Fibroblast of the aortic adventitia (primary cell): ENCODE measurements at regions not wholly inside any gene's neighbourhood (a gene's known extent, or its start where the extent isn't known, plus 50 kb on each side); places are given as distances from the start of the nearest gene placed in this dataset.

Source experiments
- DNase-seq: peaks from one replicate; pipeline ENCODE4 v3.0.0-alpha.2; 2010; ENCODE audit warnings: low read depth
- H3K4me3 ChIP-seq: 2 replicates; pipeline ENCODE4 v1.5.1; 2011; ENCODE audit warnings: low read depth, mild to moderate bottlenecking, control low read depth, low read length, moderate library complexity
- TF ChIP-seq, protein P1 (sequence below): IDR thresholded peaks from 2 replicates; pipeline ENCODE4 v1.5.1; 2011; ENCODE audit warnings: mild to moderate bottlenecking, low read length, control low read depth, inconsistent platforms; ENCODE audit not compliant: insufficient read depth

DNA sequence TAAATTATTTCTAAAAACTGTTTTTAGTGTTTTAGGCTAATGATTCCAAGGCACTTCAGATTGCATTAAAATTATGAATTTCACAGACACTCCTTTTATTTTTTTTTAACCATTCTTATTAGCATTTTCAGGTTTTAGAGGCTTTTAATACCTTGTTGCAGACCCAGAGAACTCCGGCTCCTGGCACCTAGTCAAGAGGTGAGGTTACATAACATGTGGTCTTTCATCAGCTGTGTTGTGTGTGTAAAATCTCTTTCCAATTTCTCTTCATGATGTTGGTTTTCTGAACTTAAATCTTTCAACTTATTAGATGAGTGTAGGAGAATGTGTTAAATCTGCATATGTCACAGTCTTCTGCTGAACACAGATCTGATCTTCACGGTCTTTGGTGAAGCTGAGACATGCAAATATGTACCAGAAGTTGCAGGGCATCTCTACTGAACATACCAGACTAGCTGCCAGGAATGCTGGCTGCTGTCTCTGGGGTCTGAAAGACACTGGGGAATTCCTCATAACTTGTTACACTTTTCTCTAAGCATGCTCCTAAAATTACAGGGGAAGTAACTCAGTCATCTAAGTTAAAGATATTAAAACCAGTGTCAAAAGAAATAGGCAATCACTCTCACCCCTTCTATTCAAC lies 1165.3 kb downstream of the EFNB2 start:
- no peak overlapping the region for H3K4me3 ChIP-seq
- DNase-seq: no peak
- TF ChIP-seq, protein P1, sequence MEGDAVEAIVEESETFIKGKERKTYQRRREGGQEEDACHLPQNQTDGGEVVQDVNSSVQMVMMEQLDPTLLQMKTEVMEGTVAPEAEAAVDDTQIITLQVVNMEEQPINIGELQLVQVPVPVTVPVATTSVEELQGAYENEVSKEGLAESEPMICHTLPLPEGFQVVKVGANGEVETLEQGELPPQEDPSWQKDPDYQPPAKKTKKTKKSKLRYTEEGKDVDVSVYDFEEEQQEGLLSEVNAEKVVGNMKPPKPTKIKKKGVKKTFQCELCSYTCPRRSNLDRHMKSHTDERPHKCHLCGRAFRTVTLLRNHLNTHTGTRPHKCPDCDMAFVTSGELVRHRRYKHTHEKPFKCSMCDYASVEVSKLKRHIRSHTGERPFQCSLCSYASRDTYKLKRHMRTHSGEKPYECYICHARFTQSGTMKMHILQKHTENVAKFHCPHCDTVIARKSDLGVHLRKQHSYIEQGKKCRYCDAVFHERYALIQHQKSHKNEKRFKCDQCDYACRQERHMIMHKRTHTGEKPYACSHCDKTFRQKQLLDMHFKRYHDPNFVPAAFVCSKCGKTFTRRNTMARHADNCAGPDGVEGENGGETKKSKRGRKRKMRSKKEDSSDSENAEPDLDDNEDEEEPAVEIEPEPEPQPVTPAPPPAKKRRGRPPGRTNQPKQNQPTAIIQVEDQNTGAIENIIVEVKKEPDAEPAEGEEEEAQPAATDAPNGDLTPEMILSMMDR: no peak

DNA sequence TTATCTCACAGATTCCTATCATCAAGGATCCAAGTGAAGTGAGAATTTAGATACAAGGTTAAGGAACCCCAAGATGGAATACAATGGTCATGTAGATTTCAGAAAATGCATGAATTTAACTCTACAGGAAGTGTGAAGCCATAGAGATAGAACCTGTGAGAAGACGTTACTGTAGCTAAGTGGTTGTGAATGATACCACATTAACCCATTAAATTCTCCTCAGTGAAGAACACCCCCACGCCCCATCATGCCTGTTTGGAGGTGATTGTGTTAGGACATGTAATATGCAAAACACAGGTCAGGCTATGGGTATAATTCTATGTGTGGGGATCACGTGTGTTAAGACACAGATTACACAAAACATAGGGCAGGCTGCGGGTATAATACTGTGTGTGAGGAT lies 1166.7 kb downstream of the EFNB2 start:
- H3K4me3 ChIP-seq: no peak overlapping the region
- DNase-seq: no peak
- TF ChIP-seq, protein P1: no peak

DNA sequence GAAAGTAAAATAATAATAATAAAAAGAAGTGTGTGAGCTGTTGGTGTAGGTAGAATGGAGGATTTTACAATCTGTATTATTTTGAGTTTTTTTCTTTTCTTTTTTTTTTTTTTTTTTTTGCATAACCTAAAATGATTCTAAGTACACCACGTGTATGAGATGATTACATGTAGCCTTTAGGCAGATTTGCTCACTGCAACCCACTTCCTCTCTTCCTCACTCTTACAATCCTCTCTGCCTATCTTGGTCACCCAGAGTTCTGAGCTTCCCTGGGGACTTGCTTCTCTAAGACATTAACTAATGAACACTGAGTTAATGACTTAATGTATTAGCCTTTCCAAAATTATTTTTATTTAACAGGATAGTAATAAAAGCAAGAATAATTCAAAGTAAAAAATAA lies 1169.6 kb downstream of the EFNB2 start:
- TF ChIP-seq, protein P1: no peak

DNA sequence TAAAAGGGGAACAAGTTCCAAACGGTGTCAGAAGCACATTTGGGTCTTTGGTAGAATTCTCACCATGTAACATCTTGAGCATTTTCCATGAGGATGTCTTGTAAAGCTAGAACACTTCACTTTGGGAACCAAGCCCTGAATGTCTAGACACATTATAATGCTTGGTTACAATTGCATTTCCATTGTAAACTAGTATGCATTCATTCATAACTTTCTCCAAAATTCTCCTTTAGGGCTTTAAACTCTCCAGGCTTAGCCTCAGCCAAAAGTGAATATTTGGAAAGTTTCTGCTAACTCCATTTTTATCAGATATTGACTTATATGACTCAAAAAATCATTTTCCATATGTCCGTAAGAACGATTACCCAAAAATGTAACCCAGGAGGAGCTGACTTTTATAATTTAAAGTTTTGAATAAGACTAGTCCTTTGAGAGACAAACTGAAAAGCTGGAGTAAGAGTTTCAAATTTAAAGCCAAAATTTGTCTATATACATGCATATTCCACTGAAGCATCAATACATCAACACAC lies 1170.4 kb downstream of the EFNB2 start:
- DNase-seq: no peak
- TF ChIP-seq, protein P1: no peak
- H3K4me3 ChIP-seq: no peak overlapping the region

More for the DNA sequence above, 1169.6 kb downstream of the EFNB2 start:
- H3K4me3 ChIP-seq: no peak overlapping the region
- DNase-seq: no peak

DNA sequence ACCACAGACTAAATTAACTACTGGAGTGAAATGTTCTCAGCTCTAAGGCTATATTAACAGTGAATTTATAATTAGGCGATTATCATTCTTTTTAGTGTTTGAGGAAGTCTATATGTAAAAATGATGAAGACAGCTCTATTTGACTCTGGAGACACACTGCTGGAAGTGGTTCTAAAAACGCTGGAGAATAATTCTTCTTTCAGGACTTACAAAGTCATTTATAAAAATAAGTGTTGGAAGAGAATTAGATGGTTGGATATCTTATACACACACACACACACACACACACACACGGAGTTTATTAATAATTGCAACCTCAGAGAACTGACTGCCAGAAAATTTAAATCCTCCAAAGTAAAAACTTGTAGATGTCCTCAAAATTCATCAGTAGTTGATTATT lies 1171.3 kb downstream of the EFNB2 start:
- DNase-seq: no peak
- H3K4me3 ChIP-seq: no peak overlapping the region
- TF ChIP-seq, protein P1: no peak

DNA sequence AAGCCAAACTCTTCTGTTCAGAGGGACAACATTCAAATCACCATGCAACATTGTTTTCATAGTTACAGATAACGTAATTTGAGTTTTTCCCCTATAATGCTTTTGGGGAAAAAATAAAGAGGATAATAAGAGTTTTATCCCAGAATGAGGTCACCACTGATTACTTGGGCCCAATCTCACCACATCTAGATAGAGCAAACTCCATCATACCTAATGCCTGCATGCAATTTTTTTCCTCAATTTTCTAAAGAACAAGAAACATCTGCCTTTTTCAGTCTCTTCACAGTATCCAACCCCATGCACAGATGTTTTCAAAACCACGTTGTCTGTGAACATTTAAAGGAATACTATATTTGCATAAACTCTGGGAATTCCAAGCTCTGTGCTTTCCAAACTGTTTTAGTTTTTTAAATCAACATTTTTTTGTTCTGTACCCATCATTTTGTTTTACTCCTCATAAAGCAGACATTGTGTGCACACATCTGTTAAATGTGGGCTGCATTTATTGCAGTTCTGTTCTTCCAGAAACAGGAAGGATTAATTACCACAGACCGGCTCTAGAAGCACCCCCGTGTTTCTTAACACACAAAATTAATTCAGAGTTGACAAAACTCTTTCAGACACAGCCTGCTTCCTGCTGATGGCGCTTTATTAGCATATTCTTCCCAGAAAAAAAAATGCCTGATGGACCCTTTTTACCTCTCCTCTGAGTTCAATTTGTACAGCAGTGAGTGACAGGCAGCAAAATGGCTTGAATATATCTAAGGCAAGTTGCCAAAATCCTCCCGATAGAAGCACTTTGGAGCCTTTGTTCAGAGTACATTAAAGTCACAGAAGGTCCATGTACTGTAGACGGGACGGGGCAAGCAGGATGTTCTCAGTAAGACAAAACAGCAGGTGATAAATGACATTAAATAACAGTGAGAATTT lies 1171.9 kb downstream of the EFNB2 start:
- TF ChIP-seq, protein P1: no peak
- DNase-seq: no peak
- no peak overlapping the region for H3K4me3 ChIP-seq
